GM18867 (cell line): ENCODE measurements at regions not wholly inside any gene's neighbourhood (a gene's known extent, or its start where the extent isn't known, plus 50 kb on each side); places are given as distances from the start of the nearest gene placed in this dataset.

Source experiments
- ATAC-seq: cut with Tn5 transposase; IDR thresholded peaks from one replicate; pipeline ENCODE4 v1.9.1; 2021; ENCODE audit warnings: mild to moderate bottlenecking, moderate library complexity; ENCODE audit not compliant: unreplicated experiment

DNA sequence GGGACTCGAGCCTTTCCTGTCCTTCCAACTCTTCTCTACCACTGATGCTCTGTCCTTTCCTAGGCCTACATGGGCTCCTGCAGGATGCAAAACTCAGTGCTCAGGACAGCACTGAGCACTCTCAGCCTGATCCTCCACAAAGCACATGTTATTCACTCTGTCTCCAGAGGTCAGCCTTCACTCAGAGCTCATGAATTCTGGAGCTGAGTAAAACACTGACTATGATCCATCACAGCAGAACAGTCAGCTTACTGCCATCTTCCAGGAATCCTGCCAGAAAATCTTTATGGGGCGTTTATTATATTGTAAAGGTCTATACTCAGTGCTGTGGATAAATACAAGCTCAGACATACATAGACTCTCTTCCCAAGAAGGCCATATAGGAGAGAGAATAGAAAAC is 121.5 kb upstream of the CPEB2 start:
- ATAC-seq = no peak

DNA sequence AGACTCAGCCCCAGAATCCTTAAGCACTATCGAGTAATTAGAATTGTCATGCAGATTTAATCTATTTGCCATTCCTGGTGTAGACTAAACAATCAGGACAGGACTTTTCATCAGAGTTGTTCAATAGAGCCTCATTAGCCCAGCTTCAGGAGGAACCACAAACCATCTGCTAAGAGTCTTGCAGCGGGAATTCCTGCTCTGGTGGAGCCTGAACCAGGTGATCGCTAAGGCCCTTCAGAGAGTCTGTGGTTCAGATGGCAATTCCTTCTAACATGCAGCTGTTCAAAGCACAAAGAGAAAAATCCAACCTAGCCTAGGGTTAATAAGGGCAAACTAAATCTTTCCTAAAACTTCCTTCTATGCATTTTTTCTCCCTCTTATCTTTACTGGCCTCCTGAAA is 119.1 kb upstream of the CPEB2 start:
- no peak for ATAC-seq

DNA sequence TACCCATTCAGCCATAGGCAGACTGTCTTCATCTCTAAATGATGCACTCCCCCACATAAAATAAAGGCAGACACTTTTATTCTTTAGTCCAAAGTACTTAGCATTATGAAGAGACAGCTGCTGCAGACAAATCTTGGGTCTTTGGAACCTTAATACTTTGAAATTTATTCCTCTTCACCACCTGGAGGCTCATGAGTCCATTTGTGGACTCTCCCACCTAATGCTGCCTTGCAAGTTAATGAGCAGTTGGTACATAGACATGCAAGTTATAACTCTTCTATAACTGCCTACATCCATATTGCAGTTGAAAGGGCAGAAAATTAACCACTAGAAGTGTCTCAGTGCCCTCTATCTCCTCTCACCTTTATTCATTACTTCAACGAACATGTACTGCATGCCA is 118.6 kb upstream of the CPEB2 start:
- ATAC-seq = no peak

DNA sequence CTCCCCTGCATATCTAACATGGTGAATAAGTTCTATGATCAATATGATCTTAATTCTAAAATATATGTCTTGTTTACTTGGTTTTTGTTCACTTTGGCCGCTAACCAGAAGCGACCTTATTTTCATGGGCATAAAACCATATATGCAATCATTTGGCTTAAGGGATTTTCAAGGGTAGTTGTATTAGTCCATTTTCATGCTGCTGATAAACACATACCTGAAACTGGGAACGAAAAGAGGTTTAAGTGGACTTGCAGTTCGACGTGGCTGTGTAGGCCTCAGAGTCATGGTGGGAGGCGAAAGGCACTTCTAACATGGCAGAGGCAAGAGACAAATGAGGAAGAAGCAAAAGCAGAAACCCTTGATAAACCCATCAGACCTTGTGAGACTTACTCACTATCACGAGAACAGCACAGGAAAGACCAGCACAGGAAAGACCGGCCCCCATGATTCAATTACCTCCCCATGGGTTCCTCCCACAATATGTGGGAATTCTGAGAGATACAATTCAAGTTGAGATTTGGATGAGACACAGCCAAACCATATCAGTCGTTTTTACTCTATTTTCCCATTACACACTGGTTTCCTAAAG is 114.3 kb upstream of the CPEB2 start:
- ATAC-seq = no peak

DNA sequence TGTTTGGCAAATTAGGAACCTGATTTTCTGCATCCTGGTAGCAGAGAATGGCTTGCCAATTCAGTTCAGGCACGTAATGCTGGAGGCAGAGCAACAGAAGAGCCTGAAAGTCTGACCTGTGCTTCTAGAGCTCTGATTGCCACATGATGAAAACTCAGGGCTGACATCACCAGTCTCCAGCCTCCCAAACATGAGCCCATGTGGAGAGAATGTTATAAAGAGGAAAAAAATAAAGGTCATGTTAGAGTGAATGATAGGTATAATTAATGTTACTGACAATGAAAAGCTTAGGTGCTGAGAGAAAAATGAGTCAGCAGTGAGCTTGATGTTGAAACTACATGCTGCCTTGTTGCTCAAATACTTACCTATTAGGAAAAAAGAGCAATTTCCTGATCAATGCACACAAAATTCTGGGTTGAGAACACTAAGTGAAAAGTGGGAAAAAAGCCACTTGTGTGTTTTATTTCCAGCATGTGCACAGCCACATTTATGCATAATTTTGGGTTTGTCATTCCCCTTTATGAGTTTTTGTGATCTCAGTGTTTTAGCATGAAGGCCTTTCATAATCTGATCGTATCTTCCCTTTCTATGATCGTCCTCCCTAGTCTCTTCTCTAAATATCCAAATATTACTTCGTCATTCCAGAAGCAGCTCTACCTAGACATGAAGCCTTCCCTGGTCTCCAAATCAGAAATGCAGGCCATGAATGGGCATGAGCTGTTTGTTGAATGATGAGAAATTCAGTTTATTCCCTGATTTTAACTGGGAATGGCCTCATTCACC is 113.3 kb upstream of the CPEB2 start:
- ATAC-seq = no peak

DNA sequence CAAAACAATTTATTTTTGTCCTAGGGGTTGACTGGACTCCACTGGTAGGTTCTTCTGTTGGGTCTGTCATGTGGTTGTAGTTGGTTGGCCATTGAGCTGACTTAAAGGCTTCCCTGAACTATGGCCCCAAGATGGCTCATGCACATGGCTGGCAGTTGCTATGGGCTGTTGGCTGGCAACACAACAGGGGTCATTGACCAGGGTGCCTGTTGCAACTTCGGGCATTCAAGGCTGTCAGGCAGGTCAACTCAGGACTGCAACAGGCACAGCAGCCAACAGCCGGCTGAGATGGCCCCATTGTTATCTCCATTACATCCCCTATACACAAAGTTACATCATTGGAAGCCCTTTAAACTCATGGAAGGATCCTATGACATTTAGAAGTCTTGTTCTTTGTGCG is 109.7 kb upstream of the CPEB2 start:
- ATAC-seq = no peak

DNA sequence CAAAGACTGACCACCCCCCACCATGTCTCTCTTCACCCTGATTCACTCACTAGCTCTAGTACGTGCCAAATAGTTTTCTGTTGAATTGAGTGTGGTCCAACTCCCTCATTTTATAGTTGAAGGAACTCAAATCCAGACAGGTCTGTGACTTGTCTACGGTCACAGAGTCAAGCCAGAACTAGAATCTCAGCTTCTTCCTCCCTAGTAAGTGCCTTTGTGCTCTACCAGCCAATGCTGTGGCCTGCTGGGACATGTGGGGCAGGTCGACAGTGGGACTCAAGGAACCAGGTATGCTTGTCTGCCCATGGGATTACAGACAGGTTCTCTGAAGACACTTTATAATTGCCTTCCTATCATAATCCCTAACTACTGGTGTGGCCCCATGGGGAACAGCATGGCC is 108.6 kb upstream of the CPEB2 start:
- no peak for ATAC-seq

DNA sequence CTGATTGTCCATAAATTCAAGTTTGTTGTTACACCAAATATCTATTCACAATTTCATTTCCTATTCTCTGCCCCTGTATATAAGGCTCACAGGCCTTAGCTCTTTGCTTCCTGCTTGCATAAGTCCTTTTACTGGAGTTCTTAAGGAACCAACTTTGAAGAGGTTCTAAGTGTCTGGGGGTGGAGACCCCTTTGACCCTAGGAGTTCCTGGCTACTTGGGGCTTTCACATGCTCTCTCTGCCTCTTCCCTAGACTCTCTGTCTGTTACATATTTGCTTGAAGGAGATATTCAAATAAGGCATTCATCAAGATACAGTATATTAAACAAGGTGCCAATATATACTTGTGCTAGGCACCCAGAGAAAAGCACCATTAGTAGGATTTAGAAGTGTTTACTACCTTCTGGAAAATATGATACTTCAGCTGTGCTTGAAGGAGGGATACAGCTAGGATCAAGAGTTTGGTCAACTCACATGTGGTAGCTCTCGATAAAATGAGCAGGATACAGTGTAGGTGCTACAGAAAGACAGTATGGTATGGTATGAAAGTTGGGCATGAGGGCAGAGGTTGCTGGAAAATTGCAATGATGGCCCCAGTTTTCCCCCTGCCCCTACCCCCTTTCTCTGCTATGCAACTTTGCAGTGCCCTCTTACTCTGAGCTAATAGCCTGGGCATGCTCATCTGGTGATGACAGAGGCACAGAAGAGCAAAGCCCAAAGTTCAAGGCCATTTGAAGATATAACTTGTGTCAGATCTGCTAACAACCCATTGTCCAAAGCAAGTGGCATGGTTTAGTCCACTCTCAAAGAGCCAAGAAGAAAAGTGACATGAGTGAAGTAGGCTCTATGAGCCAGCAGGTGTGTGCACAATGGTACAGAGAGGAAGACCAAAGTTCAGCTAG is 107.6 kb upstream of the CPEB2 start:
- no peak for ATAC-seq

DNA sequence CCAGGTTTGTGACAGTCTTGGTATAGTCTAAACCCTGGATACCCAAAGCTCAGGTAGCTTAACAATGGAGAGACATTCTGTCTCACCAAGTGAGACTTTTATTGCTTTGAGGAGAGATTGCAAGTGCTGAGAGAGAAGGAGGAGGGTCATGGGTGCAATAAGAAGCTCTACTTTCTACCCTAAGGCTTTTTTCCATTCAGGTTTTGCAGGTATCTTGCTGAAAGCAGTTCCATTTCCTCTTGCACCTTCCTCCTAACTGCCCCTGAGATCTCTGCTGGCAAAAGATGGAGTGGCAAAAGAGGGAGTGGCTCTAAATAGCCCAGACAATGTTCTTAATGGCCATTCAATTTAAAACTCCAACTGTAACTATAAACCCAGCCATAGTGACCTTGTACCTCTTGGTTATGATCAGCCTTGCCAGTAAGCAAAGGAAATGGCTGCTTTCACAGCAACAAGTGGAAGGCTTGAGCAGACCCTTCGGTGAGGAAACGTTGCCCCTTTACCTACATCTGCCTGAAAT is 105.6 kb upstream of the CPEB2 start:
- ATAC-seq = no peak

DNA sequence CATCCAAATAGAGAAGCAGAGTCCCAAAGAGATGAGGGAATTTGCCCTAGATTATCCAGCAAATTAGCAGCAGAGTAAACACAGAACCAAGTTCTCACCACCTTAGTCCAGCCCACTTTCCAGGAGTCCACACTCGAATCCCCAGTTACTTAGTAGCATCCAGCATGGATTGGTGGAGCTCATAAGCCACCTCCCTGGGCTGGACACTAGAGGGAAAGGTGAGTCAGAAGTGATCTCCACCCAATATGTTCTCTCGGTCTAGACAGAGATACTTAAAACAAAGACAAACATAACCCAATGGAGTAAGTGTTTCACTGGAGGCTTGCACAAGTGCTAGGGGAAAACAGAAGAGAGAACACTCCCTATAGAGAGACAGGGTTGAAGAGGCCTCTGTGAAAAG is 105.1 kb upstream of the CPEB2 start:
- no peak for ATAC-seq

DNA sequence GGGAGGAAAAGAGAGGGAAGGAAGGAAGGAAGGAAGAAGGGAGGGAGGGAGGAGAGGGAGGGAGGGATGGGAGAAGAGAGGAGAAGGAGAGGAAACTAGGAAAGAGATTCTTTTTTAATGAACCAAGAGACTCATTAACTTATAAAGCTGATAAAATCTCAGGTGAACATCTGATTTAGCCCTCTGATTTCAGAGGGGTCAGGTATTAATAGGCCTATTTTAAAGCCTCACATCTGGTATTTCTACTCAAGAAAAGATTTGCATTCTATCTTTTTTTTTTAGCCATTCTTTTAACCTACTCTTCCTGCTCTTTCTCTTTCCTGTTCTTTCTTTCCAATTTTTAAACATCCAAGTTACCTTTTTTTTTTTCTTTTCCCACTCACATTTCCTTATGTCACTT is 103.3 kb upstream of the CPEB2 start:
- ATAC-seq = no peak

DNA sequence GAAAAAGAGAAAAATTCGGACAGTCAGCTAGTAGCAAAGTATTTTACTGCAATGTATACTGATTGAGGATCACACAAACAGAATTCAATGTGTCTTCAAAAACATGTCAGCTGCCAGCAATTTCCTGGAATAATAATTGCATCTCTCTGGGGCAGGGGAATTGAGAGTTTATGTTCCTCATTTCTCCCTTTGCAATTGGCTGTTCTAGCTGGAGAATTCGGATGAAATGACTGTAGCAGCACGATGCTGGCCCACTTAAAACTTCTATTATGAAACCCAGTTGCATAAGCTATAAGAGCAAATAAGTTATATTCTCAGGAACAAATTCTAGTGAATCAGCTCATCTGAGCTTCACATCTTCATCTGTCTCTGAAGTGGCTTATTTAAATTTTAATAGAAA is 99.9 kb upstream of the CPEB2 start:
- no peak for ATAC-seq

DNA sequence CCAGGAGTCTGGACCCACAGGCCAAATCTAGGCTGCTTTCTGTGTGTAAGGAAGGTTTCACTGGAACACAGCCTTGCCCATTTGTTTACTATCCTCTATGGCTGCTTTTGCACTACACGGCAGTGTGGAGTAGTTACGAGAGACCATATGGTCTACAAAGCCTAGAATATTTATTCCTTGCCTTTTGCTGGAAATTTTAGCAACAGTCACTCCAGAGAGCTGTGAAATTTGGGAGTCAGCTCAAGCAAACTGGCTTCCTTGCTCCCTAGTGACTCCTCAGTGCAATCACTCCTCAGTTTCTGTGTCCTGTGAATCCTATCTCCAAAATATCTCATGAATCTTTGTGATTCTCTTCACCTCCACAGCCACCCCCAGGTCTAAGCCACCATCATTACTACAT is 99.0 kb upstream of the CPEB2 start:
- ATAC-seq = no peak

DNA sequence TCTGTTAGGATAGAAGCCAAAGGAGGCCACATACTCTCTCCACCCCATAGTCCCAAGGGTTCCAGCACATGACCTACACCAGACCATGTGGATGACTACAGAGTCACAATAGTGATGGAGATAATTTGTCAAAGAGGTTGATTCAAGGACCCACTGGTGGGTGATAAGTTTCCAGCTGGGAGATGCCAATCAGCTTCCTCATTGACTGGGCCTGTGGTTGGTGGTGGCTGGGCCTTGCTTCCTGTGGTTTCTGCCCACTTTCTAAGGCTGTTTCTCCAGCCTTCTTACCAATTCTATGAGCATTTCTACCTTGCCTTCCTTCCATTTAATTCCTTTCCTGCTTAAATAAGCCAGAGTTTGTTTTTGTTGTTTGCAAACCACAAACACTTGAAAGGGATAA is 95.5 kb upstream of the CPEB2 start:
- ATAC-seq = no peak

DNA sequence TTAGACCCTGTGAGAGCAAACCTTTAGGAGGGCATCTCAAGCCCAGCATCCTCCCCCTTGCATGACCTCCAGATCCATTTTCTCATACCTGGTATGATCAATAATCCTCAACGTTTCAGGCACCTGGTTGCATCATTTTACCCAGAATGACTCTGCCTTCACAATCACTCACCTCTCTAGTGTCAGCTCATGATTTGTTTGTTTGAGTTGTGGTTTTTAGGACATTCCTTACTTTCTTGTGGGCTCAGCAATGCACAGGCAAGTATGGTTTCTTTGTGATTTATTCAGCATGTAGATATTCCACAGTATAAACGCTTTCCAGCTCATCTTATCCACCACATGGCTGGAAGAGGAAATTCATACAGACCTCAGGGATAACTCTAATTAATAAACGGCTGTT is 93.6 kb upstream of the CPEB2 start:
- no peak for ATAC-seq

DNA sequence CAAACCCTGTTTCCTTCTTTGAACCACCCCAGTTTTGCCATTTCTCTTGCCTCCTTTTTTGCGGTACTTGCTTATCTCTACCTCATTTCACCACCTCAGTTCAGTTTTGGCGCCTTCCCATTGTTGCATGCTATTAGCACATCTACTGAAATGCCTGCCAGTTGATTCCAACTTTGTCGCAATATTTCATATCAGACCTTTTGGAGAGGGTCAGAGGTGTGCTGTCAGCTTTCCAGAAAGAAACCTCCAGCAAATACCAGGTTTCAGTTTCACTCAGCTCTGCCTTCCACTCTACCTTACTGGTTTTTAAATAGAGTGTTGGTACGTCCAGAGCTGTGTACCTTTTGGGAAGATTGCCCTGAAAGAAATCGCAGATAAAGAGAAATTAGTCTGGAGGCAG is 91.9 kb upstream of the CPEB2 start:
- ATAC-seq = no peak

DNA sequence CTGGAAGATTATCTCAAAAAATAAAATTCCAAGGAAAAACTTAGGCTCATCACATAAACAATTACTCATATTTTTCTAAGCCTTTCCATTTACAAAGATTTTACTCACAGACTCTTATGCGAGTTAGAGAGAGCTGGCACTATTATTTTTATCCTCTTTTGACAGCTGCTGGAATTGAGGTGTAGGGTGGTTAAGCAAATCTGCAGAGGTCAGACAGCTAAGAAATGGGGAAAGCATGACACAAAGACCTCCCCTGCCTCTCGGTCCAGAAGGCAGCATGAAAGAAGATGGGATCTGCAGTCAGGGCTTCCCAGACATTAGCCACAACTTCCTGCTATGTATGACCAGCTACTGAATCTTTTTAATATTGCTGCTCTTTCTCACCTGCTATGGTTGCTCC is 89.9 kb upstream of the CPEB2 start:
- no peak for ATAC-seq

DNA sequence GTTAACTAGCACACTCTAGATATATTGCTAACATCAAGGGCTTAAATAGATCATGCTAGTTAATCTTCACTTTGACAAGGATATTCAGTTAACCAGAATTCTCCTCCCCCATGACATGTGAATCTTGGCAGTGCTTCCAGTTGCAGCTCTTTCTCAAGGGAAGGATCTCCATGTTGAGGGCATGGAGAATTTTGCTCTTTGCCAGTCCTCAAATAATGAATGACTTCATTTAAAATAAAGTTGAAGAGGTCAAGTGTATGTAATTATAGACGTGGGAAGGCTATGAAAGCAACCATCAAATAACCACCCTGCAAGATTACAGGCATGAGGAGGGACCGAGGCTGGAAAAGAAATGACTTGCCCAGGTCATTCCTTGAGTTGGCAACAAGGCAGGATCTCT is 87.3 kb upstream of the CPEB2 start:
- no peak for ATAC-seq

DNA sequence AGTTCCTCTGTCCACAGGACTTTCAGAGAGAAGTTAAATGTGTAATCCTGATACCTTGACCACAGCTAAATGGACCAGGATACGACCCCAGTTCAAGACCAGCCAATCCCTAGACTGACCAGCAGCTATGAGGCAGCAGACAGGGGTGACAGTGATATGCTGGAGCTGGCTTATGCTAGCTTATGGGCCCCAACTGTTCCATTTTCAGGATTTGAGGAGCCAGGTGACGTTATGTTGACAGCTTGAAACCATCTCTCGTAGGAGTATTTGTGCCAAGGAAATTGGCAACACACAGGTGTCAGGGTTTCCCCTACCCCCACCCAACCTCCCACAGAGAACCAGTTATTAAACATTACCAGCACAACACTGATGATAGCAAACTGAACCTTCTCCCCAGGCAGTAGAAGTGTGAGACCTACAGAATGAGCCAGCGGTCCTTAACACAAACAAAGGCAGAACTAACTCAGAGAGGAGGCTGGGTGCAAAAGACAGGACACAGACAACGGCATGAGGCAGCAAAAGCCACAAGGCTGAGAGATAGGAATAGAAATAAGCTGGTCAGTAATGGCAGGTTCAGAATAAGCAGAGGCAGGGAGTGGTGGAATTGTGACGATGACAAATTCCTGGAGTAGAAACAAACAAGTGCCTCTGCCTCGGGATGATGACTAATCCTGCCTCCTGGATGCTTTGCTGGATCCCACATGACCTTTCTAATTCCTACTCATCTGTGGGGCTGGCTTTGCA is 85.6 kb upstream of the CPEB2 start:
- ATAC-seq = no peak

DNA sequence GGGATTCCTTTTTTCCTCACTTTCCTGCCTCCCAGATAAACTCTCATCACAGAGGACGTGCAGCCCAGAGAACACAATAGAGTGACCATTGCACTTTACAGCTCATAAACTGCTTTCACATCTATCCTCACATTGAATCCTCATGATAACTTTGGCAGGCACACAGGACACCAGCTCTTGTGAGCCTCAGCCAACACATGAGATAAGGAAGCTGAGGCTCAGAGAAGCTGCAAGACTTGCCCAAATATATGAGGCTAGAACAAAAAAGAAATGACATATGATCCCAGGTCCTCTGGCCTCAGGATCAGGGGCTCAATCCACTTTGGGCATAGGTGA is 85.0 kb upstream of the CPEB2 start:
- no peak for ATAC-seq

DNA sequence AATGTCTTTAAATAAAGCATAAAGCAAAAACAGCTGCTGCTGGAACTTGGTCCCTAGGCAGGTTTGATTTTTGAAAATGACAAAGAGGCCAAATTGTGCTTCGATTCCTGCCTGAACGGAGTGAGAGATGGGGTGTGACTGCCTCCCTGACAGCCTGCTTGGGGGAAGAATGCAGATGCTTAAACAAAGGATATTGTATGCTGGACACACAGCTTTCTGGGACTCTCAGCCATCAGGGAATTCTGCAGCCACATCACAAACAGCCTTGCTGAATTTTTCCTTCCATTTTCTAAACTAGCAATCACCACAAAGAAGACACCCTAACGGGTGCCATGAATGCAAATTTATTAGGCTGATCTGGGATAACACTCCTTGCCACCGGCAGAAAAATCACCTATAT is 83.9 kb upstream of the CPEB2 start:
- no peak for ATAC-seq
